ENCODE measurements at regions not wholly inside any gene's neighbourhood (a gene's known extent, or its start where the extent isn't known, plus 50 kb on each side); places are given as distances from the start of the nearest gene placed in this dataset.
A peak's percentile ranks its signal among the peaks of the same experiment; 100 is the strongest.

DNA sequence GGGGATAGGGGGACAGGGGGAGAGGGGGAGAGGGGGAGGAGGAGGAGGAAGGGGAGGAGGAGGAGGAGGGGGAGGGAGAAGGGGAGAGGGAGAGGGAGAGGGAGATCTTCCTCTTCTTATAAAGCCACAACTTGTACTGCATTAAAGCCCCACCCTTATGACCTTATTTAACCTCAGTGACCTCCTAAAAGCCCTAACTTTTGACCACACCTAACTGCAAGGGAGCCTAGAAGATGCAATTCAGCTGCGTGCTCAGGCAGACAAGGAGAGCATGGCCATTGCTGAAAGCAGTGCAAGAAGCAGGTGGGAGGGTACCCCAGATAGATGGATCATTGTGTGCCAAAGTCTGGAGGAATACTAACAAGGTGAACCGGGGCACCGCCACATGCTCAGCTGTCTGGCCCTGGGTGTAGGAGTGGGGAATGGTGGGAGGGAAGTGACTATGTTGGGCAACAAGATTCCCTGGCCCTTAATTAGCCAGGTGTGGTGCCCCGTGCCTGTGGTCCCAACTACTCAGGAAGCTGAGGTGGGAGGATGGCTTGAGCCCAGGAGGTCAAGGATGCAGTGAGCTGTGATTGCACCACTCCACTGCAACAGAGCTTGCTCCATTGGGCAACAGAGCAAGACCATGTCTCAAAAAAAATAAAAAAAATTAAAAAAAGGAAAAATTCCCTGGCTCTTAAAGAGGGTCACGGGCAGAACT is 125.4 kb upstream of the BOD1 start:
- Histone ChIP-seq H2BK20ac (ENCODE audit: low read length) (no peak overlapping the region; the same call in 1 of the 2 replicates), H2BK120ac (replicated peaks; ENCODE audit: low read depth, low read length) (no peak overlapping the region), H3K79me1 (ENCODE audit: low read depth, low read length) (no peaks in the 10 kb centered on the region), H3K79me2 (ENCODE audit: control insufficient read depth in 1 of 2, insufficient read depth in 2 of 2, low read length in 2 of 2) (no peaks in the 10 kb centered on the region), H2AFZ (ENCODE audit: low read length) (no peak overlapping the region), H3K9ac (replicated peaks in 1 of 4; ENCODE audit: extremely low read depth in 1 of 4, low read depth in 3 of 4, low read length in 3 of 4) (no peak overlapping the region), H2BK12ac (ENCODE audit: low read depth, low read length) (peak overlapping the region; percentile 35; the same call in 1 of the 2 replicates), H3K23ac (ENCODE audit: insufficient read length) (no peak overlapping the region), H3K23me2 (ENCODE audit: low read depth, low read length) (no peaks in the 10 kb centered on the region), H4K8ac (ENCODE audit: extremely low read depth, insufficient read depth, low read length) (no peak overlapping the region), H4K5ac (ENCODE audit: insufficient read length, low read depth, low read length) (no peak overlapping the region), H3K56ac (replicated peaks; ENCODE audit: insufficient read length, low read depth, low read length) (no peak overlapping the region), H3K27me3 (replicated peaks in 1 of 4; ENCODE audit: control insufficient read depth in 3 of 4, extremely low read depth in 1 of 4, insufficient read depth in 3 of 4, low read length in 3 of 4) (no peaks in the 10 kb centered on the region), H4K20me1 (replicated peaks in 1 of 2; ENCODE audit: control insufficient read depth in 1 of 2, insufficient read depth in 2 of 2, low read length in 2 of 2) (no peaks in the 10 kb centered on the region), H3K4me1 (replicated peaks in 1 of 4; ENCODE audit: control insufficient read depth in 3 of 4, insufficient read depth in 4 of 4, low read length in 3 of 4) (peaks cover 1 to 13% (median 11%) of the 10 kb centered on the region in 4 experiments; a peak in 5 of 7 replicates), H3K14ac (ENCODE audit: insufficient read length) (no peak overlapping the region), H3K9me3 (ENCODE audit: insufficient read depth in 2 of 2, low read depth in 1 of 2, low read length in 1 of 2) (no peaks in the 10 kb centered on the region), H2BK5ac (ENCODE audit: low read depth, low read length) (no peak overlapping the region), H2AK5ac (ENCODE audit: low read depth, low read length) (no peak overlapping the region), H3K36me3 (ENCODE audit: control insufficient read depth in 2 of 4, insufficient read depth in 4 of 4, low read length in 3 of 4) (no peaks in the 10 kb centered on the region), H2BK15ac (ENCODE audit: low read length) (peak overlapping the region; percentile 2; the same call in 1 of the 2 replicates), H3K4me3 (ENCODE audit: extremely low read depth in 1 of 4, insufficient read depth in 2 of 4, low read depth in 3 of 4, low read length in 4 of 4) (no peak overlapping the region), H4K91ac (replicated peaks; ENCODE audit: insufficient read length, low read length) (no peak overlapping the region), H3K18ac (ENCODE audit: extremely low read depth, low read length) (no peak overlapping the region), H3K4ac (replicated peaks; ENCODE audit: insufficient read length, low read depth, low read length) (no peak overlapping the region), H3K4me2 (ENCODE audit: insufficient read depth in 1 of 2, low read depth in 2 of 2, low read length in 2 of 2) (no peak overlapping the region), H3K27ac (ENCODE audit: low read depth, low read length) (no peak overlapping the region)
- DNase-seq (ENCODE audit: low read depth in 1 of 2, low spot score in 2 of 2) (no peak), FAIRE-seq (no peak)
- ChIA-PET CTCF (ENCODE audit: partially characterized antibody) (interaction anchor here (0.5 to 1.2 kb wide), 5 partner anchors 8 to 451 kb away, joined by 3 read pairs; no protein-coding TSS in a partner anchor), POLR2A (ENCODE audit: partially characterized antibody) (interaction anchor here (0.6 to 1.0 kb wide), 2 partner anchors 114 to 453 kb away, joined by 3 to 4 read pairs; no protein-coding TSS in a partner anchor)
- WGBS, 2 experiments (ENCODE audit: extremely low coverage in 1 of 2, insufficient coverage in 1 of 2, insufficient read length in 1 of 2, insufficient replicate concordance in 2 of 2, low coverage in 1 of 2, low lambda C conversion rate in 2 of 2, missing lambda C conversion rate in 1 of 2), result 94% methylated on average over 5 of the region's 5 CpGs; no CpG with 5 or more reads in 1 of the 2 experiments
- no peak for TF ChIP-seq YY1 (IDR thresholded peaks at IDR 0.05; ENCODE audit: low read depth, low read length)
- no peak for TF ChIP-seq GABPA (IDR thresholded peaks at IDR 0.05; ENCODE audit: borderline replicate concordance, insufficient read depth, low read length)
- TF ChIP-seq, protein P1, sequence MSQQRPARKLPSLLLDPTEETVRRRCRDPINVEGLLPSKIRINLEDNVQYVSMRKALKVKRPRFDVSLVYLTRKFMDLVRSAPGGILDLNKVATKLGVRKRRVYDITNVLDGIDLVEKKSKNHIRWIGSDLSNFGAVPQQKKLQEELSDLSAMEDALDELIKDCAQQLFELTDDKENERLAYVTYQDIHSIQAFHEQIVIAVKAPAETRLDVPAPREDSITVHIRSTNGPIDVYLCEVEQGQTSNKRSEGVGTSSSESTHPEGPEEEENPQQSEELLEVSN (IDR thresholded peaks at IDR 0.05), result no peak
- TF ChIP-seq TCF12 (IDR thresholded peaks at IDR 0.05; ENCODE audit: low read depth, low read length), result no peak
- no peak for TF ChIP-seq BACH1 (IDR thresholded peaks at IDR 0.05; ENCODE audit: low read length)
- TF ChIP-seq, protein P2, sequence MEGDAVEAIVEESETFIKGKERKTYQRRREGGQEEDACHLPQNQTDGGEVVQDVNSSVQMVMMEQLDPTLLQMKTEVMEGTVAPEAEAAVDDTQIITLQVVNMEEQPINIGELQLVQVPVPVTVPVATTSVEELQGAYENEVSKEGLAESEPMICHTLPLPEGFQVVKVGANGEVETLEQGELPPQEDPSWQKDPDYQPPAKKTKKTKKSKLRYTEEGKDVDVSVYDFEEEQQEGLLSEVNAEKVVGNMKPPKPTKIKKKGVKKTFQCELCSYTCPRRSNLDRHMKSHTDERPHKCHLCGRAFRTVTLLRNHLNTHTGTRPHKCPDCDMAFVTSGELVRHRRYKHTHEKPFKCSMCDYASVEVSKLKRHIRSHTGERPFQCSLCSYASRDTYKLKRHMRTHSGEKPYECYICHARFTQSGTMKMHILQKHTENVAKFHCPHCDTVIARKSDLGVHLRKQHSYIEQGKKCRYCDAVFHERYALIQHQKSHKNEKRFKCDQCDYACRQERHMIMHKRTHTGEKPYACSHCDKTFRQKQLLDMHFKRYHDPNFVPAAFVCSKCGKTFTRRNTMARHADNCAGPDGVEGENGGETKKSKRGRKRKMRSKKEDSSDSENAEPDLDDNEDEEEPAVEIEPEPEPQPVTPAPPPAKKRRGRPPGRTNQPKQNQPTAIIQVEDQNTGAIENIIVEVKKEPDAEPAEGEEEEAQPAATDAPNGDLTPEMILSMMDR (IDR thresholded peaks at IDR 0.05; ENCODE audit: control extremely low read depth in 1 of 3, insufficient read depth in 1 of 3, low read depth in 1 of 3, low read length in 3 of 3), result no peak
- no peak for TF ChIP-seq ASH2L (IDR thresholded peaks at IDR 0.05; ENCODE audit: low read length)
- TF ChIP-seq SIX5 (IDR thresholded peaks at IDR 0.05; ENCODE audit: low read depth, low read length), result no peak
- no peak for TF ChIP-seq EGR1 (IDR thresholded peaks at IDR 0.05; ENCODE audit: borderline replicate concordance, low read depth, low read length)
- no peak for TF ChIP-seq KDM4A (IDR thresholded peaks at IDR 0.05; ENCODE audit: low read depth, low read length, severe bottlenecking)
